COLO829 (cell line): ENCODE measurements at regions not wholly inside any gene's neighbourhood (a gene's known extent, or its start where the extent isn't known, plus 50 kb on each side); places are given as distances from the start of the nearest gene placed in this dataset.
"Not testable (repeated sequence)": the region's sequence is repeated elsewhere in the genome, so short reads cannot be mapped to it uniquely, and the experiment has no call there.

Source experiments
- DNase-seq: peaks from one replicate; pipeline ENCODE4 v3.0.0; 2012; ENCODE audit warnings: low spot score

DNA sequence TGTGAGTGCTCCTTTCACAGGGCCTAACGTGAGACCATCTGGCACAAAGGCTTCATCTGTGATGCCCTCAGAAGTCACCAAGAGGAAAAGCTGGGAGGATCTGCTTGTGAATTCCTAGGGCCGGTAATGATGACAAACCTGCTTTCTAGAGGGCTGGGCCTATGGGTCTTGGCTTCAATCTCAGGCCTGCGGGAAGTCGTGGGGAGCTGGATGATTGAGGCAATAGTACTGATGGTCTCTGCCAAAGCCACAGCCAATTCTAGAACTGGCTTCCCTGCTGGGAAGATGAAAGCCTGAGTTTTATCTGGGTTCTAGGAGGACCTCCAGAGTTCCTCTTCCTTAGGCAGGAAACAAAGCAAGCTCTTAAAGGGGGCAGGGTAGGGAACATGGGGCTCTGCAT lies 102.7 kb downstream of the TMEM215 start:
- DNase-seq = no peak

DNA sequence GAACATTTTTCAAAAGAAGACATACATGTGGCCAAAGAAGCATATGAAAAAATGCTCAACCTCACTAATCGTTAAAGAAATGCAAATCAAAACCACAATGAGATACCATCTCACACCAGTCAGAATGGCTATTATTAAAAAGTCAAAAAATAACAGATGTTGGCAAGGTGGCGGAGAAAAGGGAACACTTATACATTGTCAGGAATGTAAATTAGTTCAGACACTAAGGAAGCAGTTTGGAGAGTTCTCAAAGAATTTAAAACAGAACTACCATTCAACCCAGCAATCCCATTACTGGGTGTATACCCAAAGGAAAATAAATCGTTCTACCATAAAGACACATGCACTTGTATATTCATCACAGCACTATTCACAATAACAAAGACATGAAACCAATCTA lies 106.9 kb downstream of the APTX start:
- DNase-seq = not testable (repeated sequence)

DNA sequence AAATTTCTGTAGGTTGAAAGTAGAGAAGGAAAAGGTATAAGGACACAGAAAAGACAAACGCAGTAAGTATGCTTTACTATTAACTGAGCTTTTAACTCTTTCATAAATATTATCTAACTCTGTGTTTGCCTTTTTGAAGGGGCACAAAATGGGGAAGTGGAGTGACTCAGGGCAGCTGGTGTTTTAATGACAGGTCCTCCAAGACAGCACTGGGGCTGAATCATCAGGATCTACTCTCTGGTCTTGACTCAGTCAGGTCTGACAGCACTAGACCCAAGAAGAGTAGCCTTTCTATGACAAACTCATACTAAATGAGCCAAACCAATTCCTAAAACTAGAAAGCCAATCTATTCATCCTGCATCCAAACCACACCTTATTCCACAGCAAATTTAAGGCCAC lies 102.2 kb downstream of the APTX start:
- no peak for DNase-seq

DNA sequence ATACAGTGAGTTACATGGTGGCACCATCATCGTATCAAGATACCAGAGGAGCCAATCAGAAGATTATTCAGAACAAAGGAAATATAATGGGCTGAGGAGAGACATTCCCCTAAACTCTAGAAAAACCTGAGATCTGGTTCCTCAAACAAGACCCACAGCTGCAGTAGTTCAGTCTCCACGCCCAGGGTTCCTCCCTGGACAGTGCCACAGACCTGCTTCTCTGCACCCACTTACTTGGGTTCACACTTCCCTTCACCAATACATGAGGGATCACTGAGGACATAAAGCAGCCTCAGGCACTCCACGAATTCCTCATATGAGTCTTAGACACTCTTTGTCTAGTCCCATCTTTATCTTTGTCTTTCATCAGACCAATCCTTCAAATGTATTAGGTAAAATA lies 101.7 kb downstream of the APTX start:
- DNase-seq = no peak

DNA sequence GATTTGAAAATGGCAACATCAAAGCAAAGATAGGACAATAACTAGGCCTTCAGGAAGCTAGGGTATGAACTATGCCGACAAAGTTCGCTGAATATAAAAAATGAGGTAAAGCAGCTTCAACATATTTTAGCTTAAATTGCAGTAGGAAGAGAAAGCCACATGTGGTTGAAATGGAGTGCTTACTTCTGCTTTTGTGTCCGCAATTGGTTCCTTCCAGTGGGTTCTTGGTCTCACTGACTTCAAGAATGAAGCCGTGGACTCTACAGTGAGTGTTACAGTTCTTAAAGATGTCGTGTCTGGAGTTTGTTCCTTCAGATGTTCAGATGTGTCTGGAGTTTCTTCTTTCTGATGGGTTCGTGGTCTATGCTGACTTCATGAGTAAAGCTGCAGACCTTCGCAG lies 95.2 kb downstream of the APTX start:
- DNase-seq = no peak

DNA sequence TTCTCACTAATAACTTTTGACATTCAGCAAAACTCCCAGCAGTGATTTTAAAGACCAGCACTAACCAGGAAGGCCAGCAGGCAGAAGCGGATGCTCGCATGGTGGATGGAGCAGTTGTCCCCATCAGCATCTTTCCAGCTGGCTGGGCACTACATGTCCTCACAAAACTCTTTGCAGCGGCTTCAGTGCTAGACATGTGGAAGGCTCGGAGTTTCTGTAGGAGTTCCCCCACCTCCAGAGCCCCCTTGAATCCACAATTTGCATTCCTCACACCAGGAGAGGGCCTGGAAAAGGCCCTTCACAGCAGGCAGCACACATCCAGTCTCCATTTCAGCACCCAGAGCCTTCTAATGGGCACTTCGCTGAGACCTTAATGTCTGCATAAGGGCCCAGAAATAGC lies 85.6 kb downstream of the APTX start:
- DNase-seq = no peak

DNA sequence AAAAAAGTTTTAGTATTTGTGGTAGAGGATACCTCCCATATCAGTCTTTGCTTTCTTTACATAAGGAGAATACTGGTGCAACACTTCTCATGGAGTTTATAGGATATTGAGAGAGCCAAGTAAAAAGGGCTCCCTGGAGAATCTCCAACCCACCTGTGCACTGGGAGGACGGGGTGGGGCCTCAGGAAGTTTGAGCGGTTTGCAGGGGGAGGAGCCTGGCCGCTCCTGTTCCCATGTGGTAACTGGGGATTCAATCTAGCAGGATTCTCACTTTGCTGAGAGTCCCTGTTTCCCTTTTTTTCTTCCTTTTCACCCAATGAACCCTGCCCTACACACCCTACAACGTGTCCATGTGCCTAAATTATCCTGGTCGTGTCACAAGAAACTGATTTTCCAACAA lies 82.8 kb downstream of the APTX start:
- no peak for DNase-seq
